Kidney (tissue), 13 donors: ENCODE measurements at regions not wholly inside any gene's neighbourhood (a gene's known extent, or its start where the extent isn't known, plus 50 kb on each side); places are given as distances from the start of the nearest gene placed in this dataset.
"Not testable (repeated sequence)": the region's sequence is repeated elsewhere in the genome, so short reads cannot be mapped to it uniquely, and the experiment has no call there.

Experiments used
- DNase-seq, 5 donors: peaks; one replicate each; pipeline ENCODE4 v3.0.0-alpha.2; 2013 to 2020
- FAIRE-seq: peaks from 2 replicates; lab custom pipeline; 2012; peaks lifted over from hg19 to GRCh38; lab: Jason Lieb, UNC
- H3K27ac ChIP-seq, 2 donors: one replicate each; pipeline ENCODE4 v1.7.0; 2013; ENCODE audit warnings: low read depth in 2 of 2, low read length in 2 of 2, inconsistent platforms in 1 of 2
- H3K27me3 ChIP-seq: one replicate; pipeline ENCODE4 v1.7.1; 2013; ENCODE audit warnings: low read length, inconsistent platforms; ENCODE audit not compliant: control insufficient read depth, insufficient read depth
- H3K36me3 ChIP-seq, 3 donors: one replicate each; pipeline versions ENCODE4 v1.7.0 to v1.7.1; 2013; ENCODE audit warnings: low read length in 3 of 3, control low read depth in 1 of 3, inconsistent platforms in 1 of 3; ENCODE audit not compliant: insufficient read depth in 3 of 3, control insufficient read depth in 2 of 3
- H3K4me1 ChIP-seq, 3 donors: one replicate each; pipeline versions ENCODE4 v1.7.0 to v1.7.1; 2013; ENCODE audit warnings: low read length in 3 of 3, inconsistent platforms in 1 of 3, low read depth in 1 of 3; ENCODE audit not compliant: control insufficient read depth in 2 of 3, insufficient read depth in 2 of 3
- H3K4me3 ChIP-seq, 3 donors: one replicate each; pipeline versions ENCODE4 v1.7.0 to v1.8.1; 2013; ENCODE audit warnings: low read length in 3 of 3, control low read depth in 1 of 3, inconsistent platforms in 1 of 3
- H3K9ac ChIP-seq, 3 donors: one replicate each; pipeline versions ENCODE4 v1.7.0 to v1.7.1; 2013; ENCODE audit warnings: low read length in 3 of 3, control low read depth in 1 of 3, inconsistent platforms in 1 of 3
- H3K9me3 ChIP-seq, 3 donors: one replicate each; pipeline versions ENCODE4 v1.7.0 to v1.7.1; 2013; ENCODE audit warnings: low read length in 3 of 3, control low read depth in 1 of 3, inconsistent platforms in 1 of 3; ENCODE audit not compliant: control insufficient read depth in 2 of 3, insufficient read depth in 1 of 3
- CTCF ChIP-seq: IDR thresholded peaks from 3 replicates; pipeline ENCODE4 v1.5.1; 2012; ENCODE audit warnings: mild to moderate bottlenecking, moderate library complexity, borderline replicate concordance; ENCODE audit not compliant: insufficient read depth; ENCODE audit errors: extremely low read depth
- intact Hi-C: fragments of 100-400 bp; cut with DNase I; formaldehyde crosslinking; loops from one replicate; pipeline ENCODE4 v1.11.1; 2022
- donor health status: control.
- donor health status: control.
- donor health status: control.
- donor health status: control.
- donor health status: control.
- donor health status: DM: yes; HTN: yes; CAD: no.
- donor health status: Normal renal cell carcinoma (clear cell type).

GRCh38 chr16:7871979-7872378 lies 539.3 kb downstream of the RBFOX1 start:
- H3K9ac ChIP-seq = no peak overlapping the region
- FAIRE-seq = no peak
- no peaks in the 10 kb centered on the region for H3K36me3 ChIP-seq
- H3K9me3 ChIP-seq = peaks cover 0 to 3% (median 0%) of the 10 kb centered on the region in 3 donors
- H3K4me1 ChIP-seq = no peaks in the 10 kb centered on the region
- no peaks in the 10 kb centered on the region for H3K27me3 ChIP-seq
- DNase-seq = no peak
- H3K27ac ChIP-seq = no peak overlapping the region
- intact Hi-C loops = no loop called here
- no peak overlapping the region for H3K4me3 ChIP-seq
- no peak for TF ChIP-seq CTCF

GRCh38 chr16:7871371-7871770 lies 538.7 kb downstream of the RBFOX1 start:
- DNase-seq (peak in 1 of 5 donors; percentile 5), FAIRE-seq (no peak)
- Histone ChIP-seq H3K27me3 (no peaks in the 10 kb centered on the region), H3K4me3 (no peak overlapping the region), H3K4me1 (no peaks in the 10 kb centered on the region), H3K27ac (no peak overlapping the region), H3K36me3 (no peaks in the 10 kb centered on the region), H3K9ac (no peak overlapping the region), H3K9me3 (peaks cover 0 to 3% (median 0%) of the 10 kb centered on the region in 3 donors)
- TF ChIP-seq CTCF = no peak
- intact Hi-C loops = no loop called here

GRCh38 chr16:7867831-7868230 lies 535.2 kb downstream of the RBFOX1 start:
- H3K27ac ChIP-seq = no peak overlapping the region
- no peak overlapping the region for H3K9ac ChIP-seq
- intact Hi-C loops = no loop called here
- no peak overlapping the region for H3K4me3 ChIP-seq
- H3K36me3 ChIP-seq = no peaks in the 10 kb centered on the region
- H3K9me3 ChIP-seq = no peaks in the 10 kb centered on the region
- DNase-seq (no peak), FAIRE-seq (no peak)
- no peaks in the 10 kb centered on the region for H3K4me1 ChIP-seq
- no peak for TF ChIP-seq CTCF
- H3K27me3 ChIP-seq = no peaks in the 10 kb centered on the region

GRCh38 chr16:7866144-7866543 lies 533.5 kb downstream of the RBFOX1 start:
- intact Hi-C loops = no loop called here
- H3K27me3 ChIP-seq = no peaks in the 10 kb centered on the region
- no peak overlapping the region for H3K9ac ChIP-seq
- no peaks in the 10 kb centered on the region for H3K36me3 ChIP-seq
- DNase-seq = no peak
- H3K9me3 ChIP-seq = no peaks in the 10 kb centered on the region
- no peak for TF ChIP-seq CTCF
- no peak overlapping the region for H3K27ac ChIP-seq
- H3K4me1 ChIP-seq = no peaks in the 10 kb centered on the region
- no peak for FAIRE-seq
- H3K4me3 ChIP-seq = no peak overlapping the region

- intact Hi-C loops, H3K36me3 ChIP-seq, H3K4me3 ChIP-seq, H3K9ac ChIP-seq, H3K9me3 ChIP-seq, FAIRE-seq, H3K27ac ChIP-seq, H3K4me1 ChIP-seq, DNase-seq, H3K27me3 ChIP-seq: not testable (repeated sequence)
Measured at GRCh38 chr16:7865393-7865792, 532.7 kb downstream of the RBFOX1 start.
